ENCODE measurements at regions not wholly inside any gene's neighbourhood (a gene's known extent, or its start where the extent isn't known, plus 50 kb on each side); places are given as distances from the start of the nearest gene placed in this dataset.
"Not testable (repeated sequence)": the region's sequence is repeated elsewhere in the genome, so short reads cannot be mapped to it uniquely, and the experiment has no call there.

DNA sequence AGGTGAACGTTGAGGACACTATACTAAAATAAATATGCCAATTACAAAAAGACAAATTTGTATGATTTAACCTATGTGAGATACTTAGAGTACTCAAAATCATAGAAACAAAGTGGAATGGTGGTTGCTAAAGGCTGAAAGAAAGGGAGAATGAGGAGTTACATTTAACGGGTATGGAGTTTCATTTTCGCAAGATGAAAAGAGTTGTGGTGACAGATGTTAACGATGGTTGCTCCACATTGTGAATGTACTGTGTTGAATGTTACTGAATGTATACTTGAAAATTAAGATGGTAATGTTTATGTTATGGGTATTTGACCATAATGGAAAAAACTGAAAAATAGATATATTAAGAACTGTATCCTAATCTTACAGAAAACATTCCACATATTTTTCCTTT lies 51.3 kb upstream of the MOCS2 start:
- H3K9me3 Mint-ChIP-seq (ENCODE audit: insufficient read depth), result no peaks in the 10 kb centered on the region
- no peak overlapping the region for H3K27ac Mint-ChIP-seq
- ATAC-seq (no peak), DNase-seq (no peak)
- CTCF ChIA-PET, result interaction anchor here (1.6 kb wide), 1 partner anchor 212 kb away, joined by 3 read pairs; no protein-coding TSS in a partner anchor
- H3K4me3 Mint-ChIP-seq, result no peak overlapping the region
- no peaks in the 10 kb centered on the region for H3K4me1 Mint-ChIP-seq (ENCODE audit: low read depth)
- H3K27me3 Mint-ChIP-seq (ENCODE audit: low read depth), result peaks cover 3% of the 10 kb centered on the region
- no peaks in the 10 kb centered on the region for H3K36me3 Mint-ChIP-seq (ENCODE audit: low read depth)
- POLR2A ChIA-PET, result no interaction called here

DNA sequence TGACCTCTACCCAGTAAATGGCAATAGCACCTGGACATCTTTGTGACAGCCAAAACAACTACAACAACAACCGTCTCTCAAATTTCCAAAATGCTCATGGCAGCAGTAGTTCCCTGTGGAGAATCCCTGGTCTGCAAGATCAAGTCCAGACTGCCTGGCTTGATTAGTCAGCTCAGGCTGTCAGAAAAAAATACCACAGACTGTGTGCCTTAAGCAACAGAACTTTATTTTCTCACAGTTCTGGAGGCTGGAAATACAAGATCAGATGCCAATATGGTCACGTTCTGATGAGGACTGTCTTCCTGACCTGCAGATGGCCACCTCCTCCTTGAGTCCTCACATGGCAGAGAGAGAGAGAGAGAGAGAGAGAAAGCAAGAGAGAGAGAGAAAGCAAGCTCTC lies 52.3 kb upstream of the MOCS2 start:
- ChIA-PET CTCF (no interaction called here), POLR2A (no interaction called here)
- DNase-seq, result no peak

DNA sequence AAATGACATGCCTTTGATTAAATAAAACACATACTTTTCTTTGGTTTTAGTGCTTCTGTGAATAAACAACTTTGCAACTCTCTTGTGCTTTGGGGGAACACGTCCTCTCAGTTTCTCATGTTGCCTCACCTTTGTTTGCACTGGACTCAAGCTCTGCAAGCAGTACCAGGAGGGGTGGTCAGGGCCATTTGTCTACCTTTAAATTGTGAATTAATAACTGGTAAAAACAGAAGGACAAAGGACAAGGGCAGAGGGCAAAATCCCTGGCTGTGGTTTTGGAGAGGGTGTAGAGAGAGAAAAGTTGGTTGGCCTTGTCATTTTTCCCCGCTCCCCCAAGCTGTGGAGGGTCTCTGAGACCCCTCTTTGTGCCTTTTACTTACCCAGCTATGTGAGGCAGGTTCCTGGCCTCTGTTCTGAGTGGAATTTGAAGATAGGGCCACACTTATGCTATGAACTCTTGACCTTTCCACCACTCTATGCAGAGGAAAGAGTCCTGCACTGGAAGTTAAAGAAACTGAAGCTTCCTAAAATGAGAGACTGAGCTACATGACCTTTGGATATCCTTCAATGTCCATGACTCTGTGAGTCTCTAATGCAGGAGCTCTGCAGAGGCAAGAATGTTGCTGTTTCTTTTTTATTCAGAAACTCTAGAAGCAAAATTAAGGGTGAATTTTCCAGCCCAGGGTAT lies 55.1 kb upstream of the MOCS2 start:
- peaks cover 11% of the 10 kb centered on the region for H3K27me3 Mint-ChIP-seq (ENCODE audit: low read depth)
- H3K4me3 Mint-ChIP-seq, result no peak overlapping the region
- ChIA-PET POLR2A (interaction anchor here (0.6 kb wide), 1 partner anchor 216 kb away, joined by 3 read pairs; no protein-coding TSS in a partner anchor), CTCF (no interaction called here)
- DNase-seq, result no peak
- H3K4me1 Mint-ChIP-seq (ENCODE audit: low read depth), result no peaks in the 10 kb centered on the region
- H3K9me3 Mint-ChIP-seq (ENCODE audit: insufficient read depth), result no peaks in the 10 kb centered on the region
- H3K27ac Mint-ChIP-seq, result no peak overlapping the region
- no peak for ATAC-seq
- H3K36me3 Mint-ChIP-seq (ENCODE audit: low read depth), result no peaks in the 10 kb centered on the region

More for the DNA sequence above, 52.3 kb upstream of the MOCS2 start:
- no peak for ATAC-seq
- H3K4me3 Mint-ChIP-seq, result no peak overlapping the region
- no peaks in the 10 kb centered on the region for H3K4me1 Mint-ChIP-seq (ENCODE audit: low read depth)
- H3K36me3 Mint-ChIP-seq (ENCODE audit: low read depth), result no peaks in the 10 kb centered on the region
- peaks cover 3% of the 10 kb centered on the region for H3K27me3 Mint-ChIP-seq (ENCODE audit: low read depth)
- H3K9me3 Mint-ChIP-seq (ENCODE audit: insufficient read depth), result no peaks in the 10 kb centered on the region
- no peak overlapping the region for H3K27ac Mint-ChIP-seq

DNA sequence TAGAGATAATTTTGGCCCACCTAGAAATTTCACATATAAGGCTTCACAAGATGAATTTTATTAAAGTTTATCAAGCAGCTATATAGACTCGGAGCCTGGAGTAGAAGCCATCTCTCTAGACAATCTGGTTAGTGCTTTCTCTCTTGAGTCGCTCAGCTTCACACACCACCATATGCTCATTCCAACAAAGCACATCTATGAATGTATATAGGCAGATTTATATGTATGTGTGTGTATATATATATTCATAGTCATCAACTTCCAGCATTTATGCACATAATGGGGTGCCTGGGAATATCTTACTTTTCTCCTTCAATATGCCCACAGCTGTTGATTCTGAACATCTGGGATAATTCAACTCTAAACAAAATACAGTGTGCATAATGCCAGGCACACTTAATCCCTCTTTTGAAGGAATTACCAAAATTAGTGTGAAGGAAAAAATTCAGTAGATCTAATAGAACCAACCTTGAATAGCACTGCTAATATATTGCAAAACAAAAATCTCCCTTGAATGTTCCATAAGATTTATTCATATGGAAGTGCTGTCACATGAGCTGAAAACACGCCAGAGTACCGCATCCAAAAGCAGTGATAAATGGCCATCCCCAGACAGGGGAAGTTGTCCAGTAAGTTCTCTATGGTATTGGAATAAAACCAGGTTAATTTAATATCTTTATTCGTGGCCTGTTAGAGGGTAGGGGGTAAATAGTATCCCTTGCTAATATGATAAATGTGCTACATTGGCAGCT lies 56.0 kb upstream of the MOCS2 start:
- ChIA-PET CTCF (no interaction called here), POLR2A (no interaction called here)
- no peaks in the 10 kb centered on the region for H3K4me1 Mint-ChIP-seq (ENCODE audit: low read depth)
- H3K27me3 Mint-ChIP-seq (ENCODE audit: low read depth), result peaks cover 12% of the 10 kb centered on the region
- no peaks in the 10 kb centered on the region for H3K36me3 Mint-ChIP-seq (ENCODE audit: low read depth)
- H3K4me3 Mint-ChIP-seq, result no peak overlapping the region
- ATAC-seq (no peak), DNase-seq (no peak)
- H3K27ac Mint-ChIP-seq, result no peak overlapping the region
- H3K9me3 Mint-ChIP-seq (ENCODE audit: insufficient read depth), result no peaks in the 10 kb centered on the region

DNA sequence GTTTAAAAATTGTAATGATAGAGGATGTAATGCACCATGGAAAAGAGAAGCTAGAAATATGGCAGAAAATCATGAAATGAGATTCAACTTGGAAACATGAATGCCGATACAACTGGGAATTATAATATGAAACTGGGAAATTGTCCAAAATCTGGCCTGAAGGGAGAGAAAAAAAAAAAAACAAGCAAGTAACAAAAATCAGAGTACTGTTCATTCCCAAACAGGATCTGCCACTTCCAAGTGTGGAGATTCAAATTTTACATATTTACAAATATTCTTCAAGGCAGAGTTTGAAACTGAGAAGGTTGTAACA lies 56.6 kb upstream of the MOCS2 start:
- CTCF ChIA-PET, result no interaction called here
- H3K4me1 Mint-ChIP-seq (ENCODE audit: low read depth), result no peaks in the 10 kb centered on the region
- POLR2A ChIA-PET, result no interaction called here

DNA sequence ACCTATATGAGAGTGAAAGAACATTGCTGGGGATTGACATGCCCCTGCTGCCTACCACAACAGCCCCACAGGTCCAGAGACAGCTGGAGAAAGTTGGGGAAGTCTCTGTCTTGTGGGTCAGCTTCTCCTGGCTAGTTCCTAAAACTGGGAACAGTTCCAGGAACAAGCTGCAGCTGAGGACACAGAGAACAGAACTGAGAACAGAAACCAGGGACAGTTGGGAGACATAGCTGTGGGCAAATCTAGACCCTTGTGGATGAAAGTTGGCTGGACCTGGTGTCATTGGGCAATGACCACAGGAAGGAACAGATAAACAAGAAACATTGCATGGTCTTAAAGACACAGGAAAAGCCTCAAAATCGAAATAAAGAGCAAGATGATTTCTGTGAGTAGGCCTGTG lies 58.3 kb upstream of the MOCS2 start:
- ATAC-seq (no peak), DNase-seq (no peak)
- no peaks in the 10 kb centered on the region for H3K9me3 Mint-ChIP-seq (ENCODE audit: insufficient read depth)
- H3K36me3 Mint-ChIP-seq (ENCODE audit: low read depth), result no peaks in the 10 kb centered on the region
- ChIA-PET POLR2A (no interaction called here), CTCF (no interaction called here)
- H3K27me3 Mint-ChIP-seq (ENCODE audit: low read depth), result peaks cover 12% of the 10 kb centered on the region
- no peak overlapping the region for H3K27ac Mint-ChIP-seq
- H3K4me3 Mint-ChIP-seq, result no peak overlapping the region
- no peaks in the 10 kb centered on the region for H3K4me1 Mint-ChIP-seq (ENCODE audit: low read depth)

More for the DNA sequence above, 56.6 kb upstream of the MOCS2 start:
- no peak for ATAC-seq
- DNase-seq, result no peak
- H3K4me3 Mint-ChIP-seq, result no peak overlapping the region
- H3K27ac Mint-ChIP-seq, result no peak overlapping the region
- H3K9me3 Mint-ChIP-seq (ENCODE audit: insufficient read depth), result no peaks in the 10 kb centered on the region
- H3K27me3 Mint-ChIP-seq (ENCODE audit: low read depth), result peaks cover 12% of the 10 kb centered on the region
- H3K36me3 Mint-ChIP-seq (ENCODE audit: low read depth), result no peaks in the 10 kb centered on the region

DNA sequence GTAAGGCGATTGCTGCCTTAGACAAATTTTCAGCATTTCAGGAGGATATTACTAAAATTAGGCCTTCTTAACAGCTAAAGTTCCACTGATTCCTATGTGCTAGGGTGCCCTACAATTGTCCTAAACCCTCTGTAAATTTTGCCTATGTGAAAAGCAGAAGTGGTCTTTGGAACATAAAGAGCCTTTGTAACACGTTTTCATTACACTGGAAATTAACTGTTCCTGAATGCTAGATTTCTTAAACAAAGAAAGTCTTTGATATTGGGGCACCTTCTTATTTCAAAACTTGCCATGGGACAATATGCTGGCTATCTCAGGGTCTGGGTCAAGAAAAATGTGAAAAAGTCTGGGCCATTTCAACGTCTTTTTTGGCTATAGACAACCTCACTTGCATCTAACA lies 60.4 kb upstream of the MOCS2 start:
- POLR2A ChIA-PET, result no interaction called here

DNA sequence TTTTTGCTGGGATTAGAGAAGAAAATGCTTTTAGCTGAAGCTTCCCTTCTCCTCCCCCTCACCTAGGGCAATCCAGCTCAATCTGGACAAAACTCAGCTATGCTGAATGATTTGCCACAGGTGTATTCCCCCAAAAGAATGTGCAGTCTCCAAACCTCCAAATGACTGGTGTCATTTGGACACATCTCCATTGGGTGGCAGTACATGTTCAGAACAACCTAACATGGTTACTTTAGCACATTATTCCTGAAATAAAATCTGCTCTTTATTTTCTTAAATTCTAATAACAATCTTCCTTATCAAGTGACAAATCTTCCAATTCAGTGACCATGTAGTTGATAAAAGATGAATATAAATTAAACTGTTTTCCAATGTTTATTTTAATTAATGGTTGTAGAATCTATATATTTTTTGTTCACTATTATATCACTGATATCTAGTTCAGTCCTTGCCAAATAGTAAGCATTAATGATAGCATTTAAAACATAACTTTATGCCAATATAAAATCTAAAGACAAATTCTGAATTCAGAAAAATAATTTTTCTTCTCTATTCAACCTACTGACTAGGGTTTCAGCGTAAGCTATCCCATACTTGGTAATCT lies 61.3 kb upstream of the MOCS2 start:
- Mint-ChIP-seq H3K4me1 (ENCODE audit: low read depth) (no peaks in the 10 kb centered on the region), H3K9me3 (ENCODE audit: insufficient read depth) (no peaks in the 10 kb centered on the region), H3K27me3 (ENCODE audit: low read depth) (peaks cover 13% of the 10 kb centered on the region), H3K4me3 (no peak overlapping the region), H3K27ac (no peak overlapping the region), H3K36me3 (ENCODE audit: low read depth) (no peaks in the 10 kb centered on the region)
- DNase-seq, result no peak
- ChIA-PET CTCF (interaction anchor here (0.8 to 1.2 kb wide), 3 partner anchors 38 to 1058 kb away, joined by 3 read pairs; no protein-coding TSS in a partner anchor), POLR2A (no interaction called here)
- no peak for ATAC-seq

More for the DNA sequence above, 60.4 kb upstream of the MOCS2 start:
- no peak overlapping the region for H3K4me3 Mint-ChIP-seq
- H3K27me3 Mint-ChIP-seq (ENCODE audit: low read depth), result peaks cover 12% of the 10 kb centered on the region
- DNase-seq (no peak), ATAC-seq (no peak)
- no peaks in the 10 kb centered on the region for H3K36me3 Mint-ChIP-seq (ENCODE audit: low read depth)
- H3K27ac Mint-ChIP-seq, result no peak overlapping the region
- no peaks in the 10 kb centered on the region for H3K9me3 Mint-ChIP-seq (ENCODE audit: insufficient read depth)
- H3K4me1 Mint-ChIP-seq (ENCODE audit: low read depth), result no peaks in the 10 kb centered on the region
- CTCF ChIA-PET, result interaction anchor here (0.8 to 0.9 kb wide), 2 partner anchors 37 to 47 kb away, joined by 3 read pairs; no protein-coding TSS in a partner anchor

DNA sequence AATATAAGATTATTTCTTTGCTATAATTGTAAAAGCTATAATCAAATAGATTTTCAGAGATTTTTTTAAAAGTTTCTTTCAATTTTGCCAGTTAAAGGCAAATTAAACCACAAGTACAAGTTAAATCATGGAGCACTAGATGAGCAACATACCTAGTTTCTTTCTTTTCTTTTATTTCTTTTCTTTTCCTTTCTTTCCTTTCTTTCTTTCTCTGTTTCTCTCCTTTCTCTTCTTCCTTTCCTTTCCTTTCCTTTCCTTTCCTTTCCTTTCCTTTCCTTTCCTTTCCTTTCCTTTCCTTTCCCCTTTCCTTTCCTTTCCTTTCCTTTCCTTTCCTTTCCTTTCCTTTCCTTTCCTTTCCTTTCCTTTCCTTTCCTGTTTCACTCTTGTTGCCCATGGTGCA lies 62.5 kb upstream of the MOCS2 start:
- POLR2A ChIA-PET; ATAC-seq; H3K27ac Mint-ChIP-seq; CTCF ChIA-PET; DNase-seq; H3K36me3 Mint-ChIP-seq (ENCODE audit: low read depth); H3K4me3 Mint-ChIP-seq; H3K4me1 Mint-ChIP-seq (ENCODE audit: low read depth); H3K9me3 Mint-ChIP-seq (ENCODE audit: insufficient read depth): not testable (repeated sequence)
- H3K27me3 Mint-ChIP-seq (ENCODE audit: low read depth), result peaks cover 17% of the 10 kb centered on the region

DNA sequence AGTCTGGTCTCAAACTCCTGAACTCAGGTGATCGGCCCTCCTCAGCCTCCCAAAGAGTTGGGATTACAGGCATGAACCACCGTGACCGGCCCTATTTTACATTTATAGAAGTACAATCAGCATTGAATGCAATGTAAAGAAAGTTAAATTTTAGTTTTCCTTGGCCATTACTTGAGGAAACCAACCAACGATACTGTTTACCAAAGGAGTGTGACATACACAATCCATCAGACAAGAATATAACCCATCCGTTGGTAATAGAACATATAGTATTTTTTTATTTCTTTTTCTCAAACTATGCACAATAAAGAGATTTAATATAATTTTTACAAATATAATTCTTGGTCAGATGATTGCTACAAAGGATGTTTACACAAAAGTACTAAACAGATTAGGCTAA lies 63.1 kb upstream of the MOCS2 start:
- ChIA-PET POLR2A (no interaction called here), CTCF (no interaction called here)
- H3K4me1 Mint-ChIP-seq (ENCODE audit: low read depth), result no peaks in the 10 kb centered on the region
- H3K9me3 Mint-ChIP-seq (ENCODE audit: insufficient read depth), result no peaks in the 10 kb centered on the region
- no peak overlapping the region for H3K27ac Mint-ChIP-seq
- H3K4me3 Mint-ChIP-seq, result no peak overlapping the region
- DNase-seq (no peak), ATAC-seq (no peak)
- H3K36me3 Mint-ChIP-seq (ENCODE audit: low read depth), result no peaks in the 10 kb centered on the region
- H3K27me3 Mint-ChIP-seq (ENCODE audit: low read depth), result peaks cover 17% of the 10 kb centered on the region

DNA sequence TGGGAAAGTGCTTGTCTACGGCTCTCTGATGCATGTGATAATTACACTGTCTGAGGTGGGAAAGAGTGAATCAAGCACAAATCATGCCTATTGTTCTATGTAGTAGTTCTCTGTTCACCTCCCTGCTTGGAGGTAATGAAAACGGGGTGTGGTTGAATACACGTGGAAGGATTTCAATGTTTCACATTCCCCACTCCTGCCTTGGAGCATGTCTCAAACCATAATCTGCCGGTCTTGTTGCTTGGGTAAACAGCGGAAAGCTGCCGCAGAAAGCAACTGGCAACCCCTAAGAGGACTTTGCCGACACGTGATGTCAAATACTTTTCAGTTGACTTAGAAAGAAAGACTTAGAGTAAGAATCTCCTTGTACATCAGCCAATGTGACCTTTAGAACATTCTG lies 63.5 kb upstream of the MOCS2 start:
- DNase-seq (no peak), ATAC-seq (no peak)
- Mint-ChIP-seq H3K36me3 (ENCODE audit: low read depth) (no peaks in the 10 kb centered on the region), H3K9me3 (ENCODE audit: insufficient read depth) (no peaks in the 10 kb centered on the region), H3K27ac (no peak overlapping the region), H3K4me3 (no peak overlapping the region), H3K4me1 (ENCODE audit: low read depth) (no peaks in the 10 kb centered on the region), H3K27me3 (ENCODE audit: low read depth) (peaks cover 14% of the 10 kb centered on the region)
- ChIA-PET CTCF (no interaction called here), POLR2A (no interaction called here)

DNA sequence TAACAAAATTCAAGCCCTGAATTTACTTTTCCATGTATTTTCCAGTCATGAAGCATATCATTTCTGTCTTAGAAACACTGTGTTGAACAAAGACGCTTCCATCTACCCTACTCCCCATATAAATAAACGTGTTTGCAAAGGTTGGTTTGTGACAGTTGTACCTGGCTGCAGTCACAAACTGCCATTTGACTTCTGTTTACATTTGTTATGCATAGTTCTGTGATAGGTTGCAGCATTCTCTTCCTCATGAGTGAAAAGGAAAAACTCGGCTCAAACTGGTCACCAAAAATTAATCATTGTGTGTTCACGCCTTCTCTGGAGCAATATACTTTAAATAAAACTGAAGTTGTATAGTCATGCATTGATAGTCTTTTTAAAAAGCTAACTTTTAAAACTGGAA lies 69.3 kb upstream of the MOCS2 start:
- no peak for ATAC-seq
- ChIA-PET POLR2A (no interaction called here), CTCF (no interaction called here)
- Mint-ChIP-seq H3K27ac (no peak overlapping the region), H3K4me3 (no peak overlapping the region), H3K9me3 (ENCODE audit: insufficient read depth) (no peaks in the 10 kb centered on the region), H3K4me1 (ENCODE audit: low read depth) (no peaks in the 10 kb centered on the region), H3K27me3 (ENCODE audit: low read depth) (peaks cover 7% of the 10 kb centered on the region), H3K36me3 (ENCODE audit: low read depth) (no peaks in the 10 kb centered on the region)
- DNase-seq, result no peak
